Panc1 (cell line): ENCODE measurements at regions not wholly inside any gene's neighbourhood (a gene's known extent, or its start where the extent isn't known, plus 50 kb on each side); places are given as distances from the start of the nearest gene placed in this dataset.

Source experiments
- CTCF ChIP-seq: fragments of 450-650 bp; IDR thresholded peaks from 2 replicates; pipeline ENCODE4 v1.5.1; 2017; ENCODE audit warnings: mild to moderate bottlenecking
- REST ChIP-seq, 2 experiments: IDR thresholded peaks; 2 replicates each; pipeline ENCODE4 v1.6.1; 2011 to 2012; ENCODE audit warnings: low read depth in 2 of 2, control low read depth in 1 of 2, low read length in 1 of 2, mild to moderate bottlenecking in 1 of 2, moderate library complexity in 1 of 2; ENCODE audit not compliant: insufficient read depth in 1 of 2
- TCF7L2 ChIP-seq: IDR thresholded peaks from 2 replicates; pipeline ENCODE4 v1.6.1; 2011; ENCODE audit warnings: mild to moderate bottlenecking, low read depth, low read length, inconsistent platforms

- TF ChIP-seq TCF7L2 (no peak), CTCF (no peak), REST (IDR thresholded peaks at IDR 0.05; ENCODE audit: insufficient read depth in 1 of 2, low read depth in 2 of 2, low read length in 1 of 2) (no peak)
Measured at GRCh38 chr16:14344945-14345344, 273.8 kb downstream of the MRTFB start.
